Panc1 (cell line): ENCODE measurements at regions not wholly inside any gene's neighbourhood (a gene's known extent, or its start where the extent isn't known, plus 50 kb on each side); places are given as distances from the start of the nearest gene placed in this dataset.

ENCODE experiments used
- POLR2AphosphoS5 ChIP-seq: IDR thresholded peaks from 2 replicates; pipeline ENCODE4 v1.6.1; 2012; ENCODE audit warnings: mild to moderate bottlenecking, low read depth, low read length, moderate library complexity
- TF ChIP-seq, protein P1 (sequence below): fragments of 450-650 bp; IDR thresholded peaks from 2 replicates; pipeline ENCODE4 v1.5.1; 2017; ENCODE audit warnings: mild to moderate bottlenecking

DNA sequence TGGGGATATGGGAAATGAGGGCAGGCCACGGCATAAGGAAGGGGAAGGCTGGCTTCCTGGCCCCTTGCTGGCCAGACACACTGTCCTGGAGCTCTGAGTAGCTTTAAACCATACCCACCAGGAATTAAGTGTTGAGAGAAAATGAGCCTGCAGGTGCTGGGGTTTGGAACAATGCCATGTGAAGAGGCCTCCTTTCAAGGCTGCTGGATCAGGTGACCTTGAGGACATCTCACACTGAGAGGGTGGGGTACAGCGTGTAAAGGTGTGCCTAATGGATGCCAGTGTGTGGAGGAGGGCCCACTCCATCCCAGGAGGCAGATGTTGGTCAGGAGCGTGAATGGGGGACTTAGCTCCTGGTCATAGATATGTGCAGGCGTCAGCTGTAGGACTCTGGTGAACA is 74.8 kb upstream of the MLN start:
- TF ChIP-seq, protein P1, sequence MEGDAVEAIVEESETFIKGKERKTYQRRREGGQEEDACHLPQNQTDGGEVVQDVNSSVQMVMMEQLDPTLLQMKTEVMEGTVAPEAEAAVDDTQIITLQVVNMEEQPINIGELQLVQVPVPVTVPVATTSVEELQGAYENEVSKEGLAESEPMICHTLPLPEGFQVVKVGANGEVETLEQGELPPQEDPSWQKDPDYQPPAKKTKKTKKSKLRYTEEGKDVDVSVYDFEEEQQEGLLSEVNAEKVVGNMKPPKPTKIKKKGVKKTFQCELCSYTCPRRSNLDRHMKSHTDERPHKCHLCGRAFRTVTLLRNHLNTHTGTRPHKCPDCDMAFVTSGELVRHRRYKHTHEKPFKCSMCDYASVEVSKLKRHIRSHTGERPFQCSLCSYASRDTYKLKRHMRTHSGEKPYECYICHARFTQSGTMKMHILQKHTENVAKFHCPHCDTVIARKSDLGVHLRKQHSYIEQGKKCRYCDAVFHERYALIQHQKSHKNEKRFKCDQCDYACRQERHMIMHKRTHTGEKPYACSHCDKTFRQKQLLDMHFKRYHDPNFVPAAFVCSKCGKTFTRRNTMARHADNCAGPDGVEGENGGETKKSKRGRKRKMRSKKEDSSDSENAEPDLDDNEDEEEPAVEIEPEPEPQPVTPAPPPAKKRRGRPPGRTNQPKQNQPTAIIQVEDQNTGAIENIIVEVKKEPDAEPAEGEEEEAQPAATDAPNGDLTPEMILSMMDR, result no peak
- no peak for TF ChIP-seq POLR2AphosphoS5
